ENCODE measurements at regions not wholly inside any gene's neighbourhood (a gene's known extent, or its start where the extent isn't known, plus 50 kb on each side); places are given as distances from the start of the nearest gene placed in this dataset.
"Not testable (repeated sequence)": the region's sequence is repeated elsewhere in the genome, so short reads cannot be mapped to it uniquely, and the experiment has no call there.

DNA sequence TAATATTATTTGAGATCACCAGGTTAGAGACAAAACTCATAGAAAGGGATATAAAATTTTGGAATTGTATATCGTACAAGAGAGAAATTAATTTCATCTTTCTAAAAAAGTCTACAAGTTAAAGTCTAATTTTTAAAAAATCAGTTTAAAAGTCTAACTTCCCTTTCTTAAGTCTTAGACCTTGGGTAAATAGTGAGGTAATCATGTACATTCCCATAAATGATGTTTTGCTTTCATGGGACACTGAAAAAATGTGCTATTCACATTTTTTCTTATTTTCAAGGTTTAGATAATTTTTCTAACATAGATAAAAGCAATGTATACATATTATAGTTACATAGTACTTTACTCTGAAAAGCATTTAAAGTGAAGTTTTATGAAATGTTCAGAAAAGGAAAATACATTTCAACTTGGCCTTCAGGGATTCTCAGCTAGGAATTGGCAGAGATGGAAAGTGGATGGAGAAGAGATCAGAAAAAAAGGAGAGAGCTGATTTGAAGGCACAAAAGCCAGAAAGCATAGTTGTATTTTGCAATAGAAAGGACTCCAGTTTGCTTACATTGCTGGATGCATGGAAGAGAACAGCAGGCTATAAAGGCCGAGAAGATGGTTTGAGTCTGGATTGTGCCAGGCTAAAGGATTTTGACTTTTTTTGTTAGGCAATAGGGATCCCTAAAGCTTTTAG lies 194.0 kb downstream of the CASP12 start:
- DNase-seq (ENCODE audit: low read depth), result no peak

DNA sequence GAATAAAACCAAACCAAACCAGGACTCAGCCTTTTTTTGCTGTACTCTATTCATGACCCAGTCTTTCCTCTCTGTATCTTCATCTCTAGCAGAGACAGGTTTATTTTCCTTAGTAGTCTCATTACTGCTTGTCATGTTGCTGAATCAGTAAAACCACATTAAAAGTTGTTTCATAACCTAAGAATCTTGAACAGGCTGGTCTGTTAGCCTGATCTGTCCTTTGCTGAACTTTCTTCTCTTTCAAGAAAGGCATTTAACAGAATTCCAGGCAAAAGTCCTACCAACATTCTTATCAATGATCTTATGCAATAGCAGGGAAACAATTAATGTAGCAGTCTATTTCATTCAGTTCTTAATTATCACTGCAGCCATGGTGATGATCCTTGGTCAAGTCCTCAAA lies 197.7 kb downstream of the CASP12 start:
- no peak for DNase-seq (ENCODE audit: low read depth)

DNA sequence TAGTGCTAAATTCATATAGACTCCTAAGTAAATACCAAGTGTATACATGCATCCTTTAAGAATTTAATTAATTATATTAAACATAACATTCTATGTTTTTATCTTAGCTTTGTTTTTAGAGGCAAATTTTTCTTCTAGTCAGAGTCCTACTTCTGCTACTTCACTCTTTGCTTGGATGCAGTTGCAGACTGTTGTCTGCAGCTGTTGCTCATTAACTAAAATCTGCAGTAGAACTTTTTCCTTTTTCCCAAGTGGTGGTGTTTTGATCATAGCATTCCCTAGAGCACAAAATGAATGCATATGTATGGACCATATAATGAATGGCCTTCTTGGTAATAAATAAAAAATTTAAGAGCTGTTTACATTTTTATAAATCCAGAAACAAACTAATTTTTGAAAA lies 198.3 kb downstream of the CASP12 start:
- no peak for DNase-seq (ENCODE audit: low read depth)

DNA sequence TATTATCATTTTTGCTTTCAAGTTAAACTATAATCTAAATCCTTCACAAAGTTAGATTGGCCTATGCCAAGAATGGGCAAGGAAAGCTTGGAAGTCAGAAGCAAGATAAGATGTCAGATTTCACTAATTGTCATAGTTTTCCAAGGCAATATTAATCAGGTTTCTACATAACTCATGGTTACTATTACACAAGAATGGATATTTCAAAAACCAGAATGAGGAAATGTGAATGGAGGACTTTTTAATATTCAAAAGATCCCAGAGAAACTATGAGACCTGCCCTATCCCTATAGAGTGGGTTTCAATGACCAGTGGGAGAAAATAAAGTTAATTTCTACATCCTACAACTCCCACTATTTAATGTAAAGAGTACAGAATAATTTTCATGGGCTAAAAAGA lies 203.2 kb downstream of the CASP12 start:
- no peak for DNase-seq (ENCODE audit: low read depth)

DNA sequence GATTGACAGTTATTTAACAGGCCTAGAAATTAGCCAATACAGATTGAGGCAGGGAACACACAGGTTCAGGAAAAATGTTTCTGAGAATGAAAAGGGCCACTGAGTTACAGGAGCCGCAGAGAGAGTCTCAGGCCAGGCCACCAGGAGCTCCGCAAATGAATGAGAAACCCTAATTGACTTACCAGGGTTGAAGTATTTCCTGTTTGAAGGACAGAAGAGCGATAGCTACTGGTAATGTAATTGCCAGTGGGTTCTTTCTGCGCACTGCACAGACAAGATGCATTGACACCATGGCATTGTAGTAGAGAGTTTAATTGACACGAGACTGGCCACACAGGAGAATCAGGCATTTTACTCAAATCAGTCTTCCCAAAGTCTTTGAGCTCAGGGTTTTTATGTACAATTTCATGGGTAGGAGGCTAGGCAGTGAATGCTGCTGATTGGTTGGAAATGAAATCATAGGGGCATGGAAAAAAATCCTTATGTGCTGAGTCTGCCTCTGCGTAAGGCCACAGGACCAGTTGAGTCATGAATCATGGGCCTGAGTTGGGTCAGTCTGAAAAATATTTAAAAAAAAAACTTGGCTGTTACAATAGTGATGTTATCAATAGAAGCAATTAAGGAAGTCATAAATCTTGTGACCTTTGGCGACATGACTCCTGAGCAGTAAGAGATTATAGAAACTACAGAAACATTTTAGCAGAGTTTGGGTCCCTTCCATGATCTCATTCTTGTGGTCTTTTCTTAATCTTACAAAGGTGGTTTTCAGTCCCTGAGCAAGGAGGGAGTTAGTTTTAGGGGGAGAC lies 203.8 kb downstream of the CASP12 start:
- no peak for DNase-seq (ENCODE audit: low read depth)

DNA sequence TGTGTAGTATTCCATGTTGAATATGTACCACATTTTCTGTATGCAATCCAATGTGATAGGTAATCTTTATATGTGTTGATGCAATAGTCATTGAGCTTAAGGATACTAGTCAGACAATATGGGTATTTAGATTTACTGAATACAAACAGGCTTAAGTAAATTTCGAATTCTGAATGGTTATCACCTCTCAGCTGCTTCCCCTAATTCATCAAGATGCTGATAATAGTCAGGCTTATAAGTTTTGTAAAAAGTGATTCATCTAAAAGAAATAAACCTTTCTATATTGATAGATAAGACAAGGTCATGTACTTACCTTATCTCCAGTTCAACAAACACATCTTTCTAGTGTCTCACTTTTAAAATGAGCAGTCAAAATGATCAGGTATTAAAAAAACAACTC lies 205.5 kb downstream of the CASP12 start:
- no peak for DNase-seq (ENCODE audit: low read depth)

DNA sequence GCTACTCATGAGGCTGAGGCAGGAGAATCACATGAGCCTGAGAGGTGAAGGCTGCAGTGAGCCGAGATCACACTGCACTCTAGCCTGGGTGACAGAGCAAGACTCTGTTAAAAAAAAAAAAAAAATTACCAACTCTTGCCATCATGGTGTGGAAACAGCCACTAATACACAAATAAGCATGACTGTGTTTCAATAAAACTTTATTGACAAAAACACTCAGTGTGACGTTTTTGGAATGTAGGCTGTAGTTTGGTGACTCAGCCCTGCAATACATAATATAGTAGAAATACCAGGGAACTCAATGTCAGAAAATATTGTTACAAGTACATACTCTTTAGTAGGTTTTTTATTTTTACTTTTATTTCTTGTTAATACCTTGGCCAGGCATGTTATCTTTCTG lies 207.1 kb downstream of the CASP12 start:
- no peak for DNase-seq (ENCODE audit: low read depth)

DNA sequence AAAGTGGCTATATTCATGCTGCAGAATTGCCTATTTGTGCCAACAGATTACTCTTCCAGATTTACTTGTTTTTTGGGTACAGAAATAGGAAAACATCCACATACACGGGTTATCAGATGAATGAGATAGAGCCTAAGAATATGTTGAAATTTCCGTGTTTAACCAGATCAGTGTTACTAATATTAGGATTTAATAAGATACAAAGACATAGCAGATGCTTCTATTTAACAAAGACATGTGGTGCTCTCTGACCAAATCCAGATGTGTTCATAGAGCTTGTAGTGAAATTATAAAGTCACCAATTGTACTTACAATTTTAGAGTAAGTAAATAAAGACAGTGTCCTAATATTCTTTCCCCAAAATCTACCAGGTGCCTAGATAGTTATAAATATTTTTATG lies 208.0 kb downstream of the CASP12 start:
- no peak for DNase-seq (ENCODE audit: low read depth)

DNA sequence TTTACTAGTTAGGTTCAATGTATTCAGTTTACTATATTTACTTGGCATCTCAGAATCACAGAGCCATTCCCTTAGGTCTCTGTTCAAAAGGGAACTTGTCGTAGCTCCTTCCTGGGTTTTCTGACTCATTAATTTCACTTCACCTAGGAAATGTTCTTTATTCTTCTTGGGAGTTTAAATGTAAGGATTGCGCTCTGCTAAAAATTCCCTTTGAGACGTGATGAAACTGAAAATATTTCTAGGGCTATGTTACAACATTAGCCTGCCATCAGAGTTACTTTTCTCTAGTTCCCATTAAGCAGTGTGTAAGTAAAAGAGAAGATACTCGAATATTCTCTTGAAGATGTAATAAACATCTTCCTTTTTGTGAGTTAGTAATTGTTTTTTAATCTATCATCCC lies 209.5 kb downstream of the CASP12 start:
- DNase-seq (ENCODE audit: low read depth), result no peak

DNA sequence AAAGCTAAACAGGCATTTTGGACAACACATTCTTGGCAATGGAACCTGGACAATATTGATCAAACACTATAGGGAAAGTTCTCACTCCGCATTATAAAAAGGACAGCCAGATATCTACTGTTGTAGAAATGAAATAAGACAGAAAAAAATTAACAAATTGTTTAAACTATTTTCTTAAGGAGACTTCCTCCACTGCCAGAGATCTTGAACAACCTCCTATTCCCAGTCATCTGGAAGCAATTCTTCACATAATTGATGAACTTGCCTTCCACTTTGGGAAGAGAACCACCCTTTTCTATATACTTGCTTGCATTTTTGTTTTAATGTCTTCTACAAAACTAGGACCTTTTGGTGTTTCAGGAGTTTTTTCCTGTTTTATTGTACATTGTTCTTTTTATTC lies 216.1 kb downstream of the CASP12 start:
- DNase-seq (ENCODE audit: low read depth), result no peak

DNA sequence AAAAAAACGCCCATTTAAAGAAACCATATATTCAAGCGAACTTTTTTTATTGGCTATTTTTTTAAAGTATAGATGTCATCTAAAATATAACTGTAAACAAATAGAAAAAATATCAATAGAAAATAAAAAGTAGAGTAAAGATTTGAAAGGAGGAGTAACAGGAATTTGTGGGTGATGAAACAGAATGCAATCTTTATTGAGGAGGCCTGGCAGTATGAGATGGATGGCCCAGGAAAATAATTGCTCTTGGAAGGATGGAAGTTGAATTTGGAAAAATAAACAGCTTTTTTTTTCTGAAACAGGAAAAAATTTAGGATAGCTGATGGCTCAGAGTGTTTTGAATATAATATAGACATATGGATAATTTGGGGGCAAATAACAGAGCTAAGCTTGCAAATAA lies 219.0 kb downstream of the CASP12 start:
- no peak for DNase-seq (ENCODE audit: low read depth)

DNA sequence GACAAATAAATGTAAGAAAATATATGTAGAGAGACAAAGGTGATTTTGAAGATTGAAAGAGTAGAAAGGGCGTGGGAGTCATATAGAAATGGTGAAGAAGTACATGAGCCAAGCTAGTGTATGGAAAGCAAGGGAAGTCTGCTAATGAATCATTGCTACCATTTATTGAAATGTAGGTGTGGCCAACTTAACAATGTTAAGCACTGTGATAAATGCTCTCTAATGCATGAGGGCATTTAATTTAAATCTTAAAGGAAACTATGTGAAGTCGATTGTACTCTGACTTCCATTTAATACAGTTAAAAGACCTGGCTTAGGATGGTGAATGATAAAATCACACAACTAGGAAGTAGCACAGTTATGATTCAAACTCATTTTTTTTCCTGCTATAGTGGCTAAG lies 219.9 kb downstream of the CASP12 start:
- DNase-seq (ENCODE audit: low read depth), result no peak

DNA sequence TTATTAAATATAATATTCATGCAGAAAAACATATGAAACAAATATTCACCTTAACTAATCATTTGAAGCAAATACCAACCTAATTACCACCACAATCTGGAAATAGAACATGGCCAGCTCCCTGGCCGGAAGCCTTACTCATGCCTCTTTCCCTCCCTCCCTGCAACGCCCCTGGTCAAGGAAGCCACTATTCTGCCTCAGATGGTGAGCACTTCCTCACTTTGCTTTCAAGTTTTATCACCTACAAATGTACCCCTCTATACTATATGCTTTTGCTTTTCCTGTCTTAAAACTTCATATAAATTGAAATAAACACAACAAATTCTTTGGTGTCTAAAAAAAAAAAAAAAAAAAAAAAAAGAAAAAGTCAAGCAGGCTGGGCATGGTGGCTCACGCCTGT lies 221.2 kb downstream of the CASP12 start:
- DNase-seq (ENCODE audit: low read depth), result not testable (repeated sequence)

DNA sequence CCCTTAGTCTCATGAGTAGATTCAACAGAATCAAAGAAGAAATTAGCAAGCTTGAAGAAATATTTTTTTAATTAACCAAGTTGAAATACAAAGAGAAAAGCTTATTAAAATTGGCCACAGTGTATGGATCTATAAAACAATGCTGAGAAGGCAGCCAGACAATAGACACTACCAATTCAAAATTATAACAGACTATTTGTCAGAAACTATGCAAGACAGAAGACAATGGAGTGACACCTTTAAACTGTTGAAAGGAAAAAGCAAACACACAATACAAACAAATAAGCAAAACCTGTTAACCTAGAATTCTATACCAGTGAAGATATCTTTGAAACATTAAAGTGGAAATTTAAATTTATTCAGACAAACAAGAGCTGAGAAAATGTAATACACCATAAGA lies 225.4 kb downstream of the CASP12 start:
- no peak for DNase-seq (ENCODE audit: low read depth)

DNA sequence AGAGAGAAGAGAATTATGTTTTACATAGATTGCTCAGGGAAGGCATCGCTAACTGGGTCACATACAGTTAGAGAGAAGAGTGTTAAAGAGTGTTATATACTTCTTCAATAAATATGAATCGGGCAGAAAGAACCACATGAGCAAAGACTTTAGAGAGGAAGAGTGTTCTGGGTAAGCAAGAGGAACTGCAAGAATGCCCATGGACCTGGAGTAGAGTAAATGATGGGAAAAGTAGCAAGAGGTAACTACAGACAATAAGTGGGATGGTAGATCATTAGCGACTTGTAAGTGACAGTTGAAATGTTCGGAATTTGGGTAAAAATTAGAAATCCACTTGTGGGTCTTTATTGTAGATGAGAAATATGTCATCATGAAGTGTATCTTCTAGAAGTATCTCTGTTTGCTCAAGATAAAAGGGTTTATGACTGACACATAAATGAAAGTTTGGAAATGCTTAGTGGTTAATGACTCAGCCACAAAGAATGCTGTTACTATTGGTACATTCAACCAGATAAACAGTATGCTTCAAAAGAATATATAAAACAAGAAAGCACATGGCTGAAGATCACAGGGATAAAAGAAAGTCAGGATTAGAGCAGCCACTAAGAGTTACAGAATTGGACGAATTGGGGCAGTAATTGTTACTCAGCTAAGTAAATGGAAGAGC lies 229.3 kb downstream of the CASP12 start:
- DNase-seq (ENCODE audit: low read depth), result no peak

DNA sequence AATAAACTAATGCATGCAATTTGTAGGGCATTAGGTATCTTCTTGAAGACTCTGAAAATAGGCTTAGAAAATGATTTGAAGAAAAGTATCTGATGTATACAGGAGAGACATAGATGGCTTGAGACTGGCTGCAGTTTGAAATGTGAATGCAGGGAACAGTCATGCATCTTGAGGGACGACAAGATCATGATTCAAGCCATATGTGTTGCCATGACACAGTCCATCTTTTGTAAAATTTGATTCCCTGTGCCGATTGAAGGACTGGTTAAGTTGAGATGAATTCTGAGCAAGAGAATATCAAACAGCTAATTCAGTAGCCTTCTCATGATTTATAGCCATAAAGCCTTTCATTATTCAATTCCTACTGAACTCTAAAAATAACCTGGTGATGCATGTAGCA lies 231.6 kb downstream of the CASP12 start:
- no peak for DNase-seq (ENCODE audit: low read depth)

DNA sequence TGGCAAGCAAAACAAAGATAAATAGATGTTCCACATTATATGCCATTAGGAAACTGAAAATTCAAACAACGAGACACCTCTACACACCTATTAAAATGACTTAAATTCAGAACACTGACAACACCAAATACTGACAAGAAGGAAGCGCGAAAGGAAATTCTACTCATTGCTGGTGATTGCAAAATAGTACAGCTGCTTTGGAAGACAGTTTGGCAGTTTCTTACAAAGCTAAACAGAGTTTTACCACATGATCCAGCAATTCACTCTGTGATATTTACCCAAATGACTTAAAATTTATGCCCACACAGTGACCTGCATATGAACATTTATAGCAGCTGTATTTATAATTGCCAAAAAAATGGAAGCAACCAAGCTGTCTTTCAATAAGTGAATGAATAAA lies 232.6 kb downstream of the CASP12 start:
- DNase-seq (ENCODE audit: low read depth), result no peak

DNA sequence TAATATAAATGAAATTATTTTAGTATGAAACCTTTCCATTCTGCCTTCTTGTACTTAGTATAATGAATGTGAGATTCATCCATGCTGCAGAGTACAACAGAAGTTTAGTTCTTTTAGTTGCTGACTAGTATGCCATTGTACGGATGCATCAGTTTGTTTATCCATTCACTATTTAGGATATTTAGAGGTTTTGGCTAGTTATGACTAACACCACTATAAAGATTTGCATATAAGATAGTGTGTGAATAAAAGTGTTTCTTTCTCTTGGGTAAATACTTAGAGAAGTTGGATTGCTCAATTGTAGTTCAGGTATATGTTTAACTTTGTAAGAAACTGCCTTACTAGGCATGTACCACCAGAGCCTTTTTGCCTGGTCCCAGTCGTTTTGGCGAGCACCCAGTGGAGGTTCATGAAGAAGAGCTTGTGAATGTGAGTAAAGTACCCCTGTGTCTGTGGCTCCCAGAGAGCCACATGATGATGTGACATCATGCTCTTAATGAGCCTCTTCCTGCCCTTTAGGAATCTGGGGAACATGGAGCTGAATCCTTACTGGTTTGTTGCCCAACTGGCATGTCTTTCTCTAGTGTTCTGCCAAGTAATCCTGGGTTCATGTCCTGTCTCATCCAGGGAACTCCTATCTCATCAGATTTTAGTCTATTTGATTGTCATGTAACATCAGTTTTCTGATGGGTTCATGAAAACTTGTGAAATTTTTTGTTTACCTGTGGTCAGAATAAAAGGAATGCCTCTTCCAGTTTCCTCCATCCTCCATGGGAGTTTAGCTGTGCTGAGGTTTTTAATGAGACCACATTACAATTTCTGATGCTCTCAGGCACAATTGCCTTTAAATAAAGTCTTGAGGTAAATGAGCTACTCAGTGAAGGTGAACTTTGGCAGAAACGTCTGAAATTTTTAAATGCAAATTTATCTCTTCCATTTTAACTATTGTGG lies 234.8 kb downstream of the CASP12 start:
- no peak for DNase-seq (ENCODE audit: low read depth)

DNA sequence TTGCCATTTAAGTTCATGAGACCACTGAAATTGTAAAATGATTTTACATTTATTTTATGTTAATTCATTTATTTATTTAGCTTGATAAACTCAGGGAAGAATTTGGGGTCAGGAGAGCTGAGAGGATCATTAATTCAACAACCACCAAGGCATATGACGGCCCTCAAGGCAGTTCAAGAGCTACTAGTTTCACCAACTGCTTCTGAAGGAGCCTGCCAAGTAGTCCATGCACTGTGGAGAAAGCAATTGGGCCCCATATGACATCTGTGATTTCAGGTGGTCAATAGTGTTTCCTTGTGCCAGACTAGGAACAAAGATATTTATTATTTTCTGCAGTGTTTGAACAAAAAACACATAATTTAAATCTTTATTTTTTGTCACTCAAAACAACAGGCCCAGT lies 236.4 kb downstream of the CASP12 start:
- DNase-seq (ENCODE audit: low read depth), result no peak

DNA sequence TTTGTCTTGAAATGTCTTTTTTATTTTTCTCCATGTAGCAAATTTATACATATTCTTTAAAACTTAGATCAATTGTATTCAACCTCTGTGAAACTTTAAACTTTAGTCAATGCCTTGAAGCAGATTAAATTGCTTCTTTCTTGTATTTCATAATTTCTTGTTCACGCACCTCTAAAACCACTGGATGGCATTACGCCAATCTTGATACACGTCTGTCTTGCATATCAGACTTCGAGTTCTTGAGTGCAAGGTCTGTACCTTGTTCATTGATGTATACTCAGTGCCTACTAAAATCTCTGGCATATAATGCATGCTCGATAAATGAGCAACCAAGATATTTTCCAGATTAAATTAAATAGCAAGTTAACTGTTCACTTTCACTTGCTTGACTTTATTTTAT lies 236.8 kb downstream of the CASP12 start:
- no peak for DNase-seq (ENCODE audit: low read depth)

DNA sequence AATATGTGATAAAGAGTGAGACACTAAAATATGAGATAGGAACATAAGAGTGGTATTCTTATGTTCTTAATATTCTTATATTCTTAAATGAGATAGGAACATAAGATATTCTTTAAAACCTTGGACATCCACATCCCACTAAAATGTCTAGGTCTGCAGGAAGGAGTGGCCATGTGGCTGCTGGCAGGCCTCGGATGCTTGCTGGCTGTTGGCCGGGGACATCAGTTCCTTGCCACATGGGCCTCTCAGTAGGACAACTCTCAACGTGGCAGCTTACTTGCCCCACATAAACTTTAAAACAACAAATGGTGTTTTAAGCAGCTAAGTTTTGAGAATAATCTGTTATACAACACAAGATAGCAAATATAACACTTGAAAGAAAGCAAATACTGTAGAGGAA lies 240.1 kb downstream of the CASP12 start:
- no peak for DNase-seq (ENCODE audit: low read depth)

DNA sequence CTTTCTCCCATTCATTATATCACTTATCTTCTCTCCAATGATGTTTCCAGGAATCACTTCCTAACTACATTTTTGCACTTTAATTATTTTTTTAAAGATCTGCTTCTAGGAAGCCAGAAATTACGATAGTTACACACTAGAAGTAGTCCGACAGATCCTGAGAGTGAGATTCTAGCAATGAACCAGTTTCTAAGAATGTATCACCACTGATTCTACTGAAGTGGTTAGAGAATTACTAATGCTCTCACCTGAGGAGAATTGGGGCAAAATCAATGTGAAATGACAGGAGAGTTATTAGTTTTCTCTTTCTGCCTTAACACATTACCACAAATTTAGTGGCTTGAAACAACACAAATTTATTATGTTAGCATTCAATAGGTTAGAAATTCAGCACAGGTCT lies 241.2 kb downstream of the CASP12 start:
- DNase-seq (ENCODE audit: low read depth), result no peak
